NCI-H446 (cell line): ENCODE measurements at regions not wholly inside any gene's neighbourhood (a gene's known extent, or its start where the extent isn't known, plus 50 kb on each side); places are given as distances from the start of the nearest gene placed in this dataset.
"Not testable (repeated sequence)": the region's sequence is repeated elsewhere in the genome, so short reads cannot be mapped to it uniquely, and the experiment has no call there.

Experiments
- DNase-seq, 2 experiments: peaks; one replicate each; lab custom pipeline; 2025; lab: John Stamatoyannopoulos, UW

DNA sequence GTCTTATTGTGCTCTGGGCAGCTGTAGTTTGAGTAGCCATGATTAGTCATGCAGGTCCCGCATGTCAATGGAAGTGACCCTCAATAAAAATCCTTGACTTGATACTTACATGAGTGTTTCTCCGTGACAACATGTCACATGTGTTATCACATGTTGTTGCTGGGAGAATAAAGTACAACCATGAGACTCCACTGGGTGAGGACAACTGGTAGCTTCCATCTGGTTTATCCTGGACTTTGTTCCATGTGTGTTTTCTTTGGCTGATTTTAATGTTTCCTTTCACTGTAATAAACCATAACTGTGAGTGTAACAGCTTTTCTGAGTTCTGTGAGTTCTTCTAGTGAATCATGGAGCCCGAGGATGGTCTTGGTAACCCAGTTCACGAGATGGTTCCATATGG, 63.1 kb upstream of the NDN start:
- DNase-seq: no peak

DNA sequence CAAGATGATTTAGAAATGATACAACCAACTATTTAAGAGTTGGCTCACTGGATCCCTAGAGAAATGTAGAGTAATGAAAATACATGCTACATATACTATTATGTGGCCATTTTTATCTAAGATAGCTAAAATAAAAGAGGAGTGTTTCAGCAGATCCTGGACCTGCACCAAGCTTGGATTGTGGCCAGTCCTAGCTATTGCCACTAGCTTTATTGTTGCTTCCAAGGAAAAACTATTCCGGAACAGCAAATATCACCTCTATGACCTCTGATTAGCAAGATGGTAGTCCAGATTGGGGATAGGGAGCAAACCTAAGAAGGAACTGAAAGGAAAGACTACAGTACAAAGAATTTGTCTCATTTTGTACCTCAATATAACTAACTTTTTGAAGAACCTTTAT, 63.7 kb upstream of the NDN start:
- no peak for DNase-seq

DNA sequence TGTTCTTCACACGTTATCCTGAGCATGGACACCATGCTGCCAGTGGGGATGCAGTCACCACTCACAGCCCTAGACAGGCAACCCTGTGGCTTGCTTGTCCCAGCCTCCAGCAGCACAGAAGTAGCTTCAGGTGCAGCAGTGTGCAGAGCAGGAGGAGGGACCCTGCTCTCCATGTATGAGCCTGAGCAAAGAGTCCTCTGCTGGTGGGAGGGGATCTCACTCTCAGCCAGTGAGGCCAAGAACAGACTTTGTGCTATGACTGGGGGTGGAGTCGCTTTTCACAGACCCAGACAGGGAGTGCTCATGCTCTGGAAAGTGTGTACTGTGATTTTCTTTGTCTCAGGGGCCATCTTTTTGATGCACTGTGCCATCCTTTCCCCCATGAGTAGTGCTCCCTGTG, 66.1 kb upstream of the NDN start:
- DNase-seq: no peak

DNA sequence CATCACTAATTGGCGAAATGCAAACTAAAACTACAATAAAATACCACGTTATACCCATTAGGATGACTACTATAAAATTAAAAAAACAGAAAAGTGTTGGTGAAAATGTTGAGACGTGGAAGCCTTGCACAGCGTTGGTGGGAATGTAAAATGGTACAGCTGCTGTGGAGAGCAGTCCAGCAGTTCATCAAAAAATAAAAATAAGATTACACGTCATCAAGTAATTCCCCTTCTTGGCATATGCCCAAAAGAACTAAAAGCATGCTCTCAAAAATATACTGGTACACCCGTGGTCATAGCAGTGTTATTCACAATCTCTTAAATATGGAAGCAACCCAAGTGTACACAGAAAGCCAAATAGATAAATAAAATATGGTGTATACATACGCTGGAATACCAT, 71.8 kb upstream of the NDN start:
- DNase-seq: no peak

DNA sequence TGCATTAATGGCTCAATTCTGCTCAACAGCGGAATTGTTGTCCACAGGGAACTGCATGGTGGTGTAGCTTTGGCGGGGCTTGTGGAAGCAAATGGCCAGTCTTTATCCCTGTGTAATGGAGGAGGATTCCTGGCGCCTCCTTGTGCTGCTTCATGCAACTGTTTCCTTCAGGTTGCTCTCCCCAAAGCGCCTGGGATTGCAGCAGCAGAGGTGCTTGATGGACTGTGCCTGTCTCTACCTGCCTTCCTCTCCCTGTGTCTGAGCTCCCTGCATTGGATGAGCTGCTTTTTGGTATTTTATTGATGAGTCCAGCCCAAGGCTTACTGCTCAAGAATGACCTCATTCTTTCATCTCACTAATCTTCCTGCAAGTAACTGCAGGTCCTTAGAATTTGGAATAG, 72.9 kb upstream of the NDN start:
- no peak for DNase-seq

DNA sequence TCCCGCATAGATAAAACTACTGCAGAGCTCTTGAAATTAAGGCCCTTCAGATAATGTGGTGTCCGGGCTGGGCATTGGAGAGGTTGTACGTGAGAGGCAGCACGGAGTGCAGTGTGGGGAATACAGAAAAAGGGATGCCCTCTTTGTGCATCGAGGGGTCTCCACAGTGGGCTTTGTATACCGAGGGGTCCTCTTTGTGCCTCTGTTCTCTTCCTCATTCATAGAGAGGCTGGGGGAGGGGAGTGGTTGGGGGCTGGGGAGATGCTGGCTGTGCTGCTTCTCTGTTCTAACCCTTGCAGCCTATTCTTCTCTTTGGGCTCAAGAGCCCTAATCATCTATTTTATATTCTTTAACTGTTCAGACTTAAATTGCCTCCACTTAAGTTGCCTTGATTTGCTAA, 74.3 kb upstream of the NDN start:
- no peak for DNase-seq

DNA sequence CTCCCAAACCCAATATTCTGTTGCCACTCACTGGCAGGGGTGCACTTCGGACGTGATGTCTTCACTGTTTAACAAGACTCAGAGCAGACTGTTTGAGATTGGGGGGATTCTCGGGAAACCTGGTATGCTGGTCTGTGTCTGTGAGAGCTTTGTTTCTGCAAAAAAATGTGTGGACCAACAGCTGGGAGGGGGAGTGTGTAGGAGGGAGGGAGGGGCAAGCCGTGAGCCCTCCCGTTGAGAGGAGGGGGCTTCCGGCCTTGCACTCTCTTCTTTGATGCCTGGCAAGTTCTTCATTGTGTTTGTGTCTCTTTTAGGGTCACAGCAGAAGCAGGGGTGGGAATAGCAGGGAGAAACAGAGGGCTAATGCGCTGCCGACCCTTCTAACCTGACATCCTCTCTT, 74.9 kb upstream of the NDN start:
- no peak for DNase-seq

DNA sequence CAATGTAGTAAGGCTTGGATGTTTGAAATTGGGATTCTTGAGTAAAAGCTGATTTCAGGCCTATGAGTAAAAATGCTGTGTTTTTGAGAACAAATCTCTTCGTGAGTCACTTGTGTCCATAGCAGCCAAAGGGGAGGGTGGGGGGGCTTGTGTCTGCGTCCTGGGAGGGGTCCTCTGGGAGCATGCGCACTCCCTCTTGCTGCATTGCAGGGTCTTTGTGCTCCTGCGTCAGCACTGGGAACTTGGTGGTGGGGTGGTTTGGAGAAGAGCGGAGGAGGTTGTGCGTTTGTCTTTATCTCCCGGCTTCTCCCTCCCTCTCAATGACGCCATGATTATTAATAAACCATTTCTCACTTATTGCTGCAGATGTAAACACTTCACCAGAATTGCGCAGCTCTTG, 75.9 kb upstream of the NDN start:
- no peak for DNase-seq

DNA sequence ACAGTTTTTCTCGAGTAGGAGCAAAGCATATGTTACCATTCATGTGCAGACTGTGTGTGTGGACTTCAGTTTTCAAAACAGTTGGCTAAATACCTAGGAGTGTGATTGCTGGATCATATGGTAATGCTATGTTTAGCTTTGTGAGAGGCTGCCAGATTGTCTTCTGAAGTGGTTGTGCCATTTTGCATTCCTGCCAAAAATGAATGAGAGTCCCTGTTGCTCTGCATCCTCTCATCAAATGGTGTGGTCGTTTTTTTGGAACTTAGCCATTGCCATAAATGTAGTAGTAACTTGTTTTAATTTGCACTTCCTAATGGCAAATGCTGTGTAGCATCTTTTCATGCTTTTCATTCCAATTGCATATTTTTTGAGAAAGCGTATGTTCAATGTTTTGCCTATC, 77.2 kb upstream of the NDN start:
- DNase-seq: peak in 1 of 2 experiments; percentile 2

DNA sequence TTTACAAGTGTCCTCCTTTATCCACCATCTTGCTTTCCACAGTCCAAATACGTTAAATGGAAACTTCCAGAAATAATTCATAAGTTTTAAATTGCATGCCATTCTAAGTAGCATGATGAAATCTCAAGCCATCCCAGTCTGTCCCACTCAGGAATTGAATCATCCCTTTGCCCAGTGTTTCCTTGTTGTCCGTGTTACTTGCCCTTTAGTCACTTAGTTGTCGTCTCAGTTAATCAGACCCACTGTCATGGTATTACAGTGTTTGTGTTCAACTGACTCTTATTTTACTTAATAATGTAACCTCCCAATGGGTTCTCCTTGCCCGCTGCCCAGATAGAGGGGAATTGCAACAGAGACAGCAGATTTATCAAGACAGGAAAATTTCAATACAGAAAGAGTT, 77.6 kb upstream of the NDN start:
- no peak for DNase-seq

DNA sequence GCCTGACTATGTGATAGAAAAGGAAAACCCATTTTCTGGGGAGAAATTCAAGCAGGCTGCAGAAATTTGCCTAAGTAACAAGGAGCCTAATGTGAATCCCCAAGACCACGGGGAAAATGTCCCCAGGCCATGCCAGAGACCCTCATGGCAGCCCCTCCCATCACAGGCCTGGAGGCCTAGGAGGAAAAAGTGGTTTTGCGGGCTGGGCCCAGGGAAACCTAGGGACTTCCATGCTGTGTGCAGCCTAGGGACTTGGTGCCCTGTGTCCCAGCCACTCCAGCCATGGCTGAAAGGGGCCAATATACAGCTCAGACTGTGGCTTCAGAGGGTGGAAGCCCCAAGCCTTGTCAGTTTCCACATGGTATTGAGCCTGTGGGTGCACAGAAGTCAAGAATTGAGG, 79.7 kb upstream of the NDN start:
- DNase-seq: not testable (repeated sequence)

DNA sequence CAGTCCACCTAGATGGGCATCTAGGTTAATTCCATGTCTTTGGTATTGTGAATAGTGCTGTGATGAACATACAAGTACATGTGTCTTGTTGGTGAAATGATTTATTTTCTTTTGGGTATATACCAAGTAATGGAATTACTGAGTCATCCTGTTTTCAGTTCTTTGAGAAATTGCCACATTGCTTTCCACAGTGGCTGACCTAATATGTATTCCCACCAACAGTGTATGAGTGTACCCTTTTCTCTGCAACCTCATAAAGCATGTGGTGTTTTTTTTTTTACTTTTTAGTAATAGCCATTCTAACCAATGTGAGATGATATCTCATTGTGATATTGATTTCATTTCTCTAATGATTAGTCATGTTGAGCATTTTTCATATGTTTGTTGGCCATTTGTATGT, 86.0 kb upstream of the NDN start:
- no peak for DNase-seq

DNA sequence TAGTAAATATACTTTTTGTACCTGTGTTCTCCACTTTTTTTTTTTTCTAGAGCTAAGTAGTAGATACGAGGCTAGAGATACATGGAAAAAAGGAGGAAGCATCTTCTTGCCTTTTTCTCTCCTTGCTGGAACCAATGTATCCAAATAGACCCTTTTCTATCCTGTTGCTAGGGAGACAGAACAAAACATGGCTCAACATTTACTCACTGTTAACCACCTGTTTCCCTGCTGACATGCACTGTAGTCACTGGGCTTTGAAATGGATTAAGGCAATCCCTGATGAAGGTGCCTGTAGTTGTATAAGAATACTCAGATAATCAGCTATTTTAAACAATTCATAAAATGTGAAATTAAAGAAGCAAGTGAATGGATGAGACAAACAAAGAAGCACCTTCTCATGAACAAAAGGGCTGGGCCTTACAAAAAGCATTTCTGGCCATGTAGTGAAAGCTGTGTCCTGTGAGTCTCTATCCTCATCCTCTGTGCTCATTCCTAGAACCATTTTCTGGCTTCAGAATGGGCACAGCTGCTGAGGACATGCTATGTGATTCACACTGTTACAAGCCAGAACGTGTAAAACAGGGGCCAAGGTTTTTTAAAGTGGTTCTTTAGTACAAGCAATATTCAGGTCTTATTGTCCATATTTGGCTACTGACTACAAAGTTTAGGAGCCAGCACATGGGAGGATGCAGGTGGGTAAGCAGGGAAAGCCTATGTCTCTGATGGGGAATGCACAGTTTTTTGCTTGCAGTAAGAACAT, 100.4 kb upstream of the NDN start:
- DNase-seq: no peak

DNA sequence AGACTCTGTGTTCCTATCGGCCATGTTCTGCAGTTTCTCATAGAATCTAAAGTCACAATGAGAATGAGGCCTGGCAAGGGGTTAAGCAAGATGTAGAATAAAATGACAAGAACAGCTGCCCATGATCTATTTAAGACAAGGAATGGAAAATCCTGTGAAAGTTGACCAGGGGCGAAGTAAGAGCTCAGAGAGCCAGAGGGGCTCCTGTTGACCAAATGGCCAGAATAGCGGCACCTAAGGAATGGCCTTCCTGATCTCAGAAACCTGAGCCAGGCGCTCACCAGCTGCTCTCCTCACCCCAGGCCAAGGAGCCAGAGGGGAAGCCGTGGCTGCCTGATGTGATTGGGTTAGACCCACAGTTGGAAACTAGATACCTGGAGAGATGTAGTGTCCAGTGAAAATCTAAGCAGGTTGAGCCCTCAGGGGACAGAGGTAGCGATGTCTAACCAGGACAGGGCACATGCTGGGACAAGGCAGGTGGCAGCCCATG, 106.1 kb upstream of the NDN start:
- no peak for DNase-seq

DNA sequence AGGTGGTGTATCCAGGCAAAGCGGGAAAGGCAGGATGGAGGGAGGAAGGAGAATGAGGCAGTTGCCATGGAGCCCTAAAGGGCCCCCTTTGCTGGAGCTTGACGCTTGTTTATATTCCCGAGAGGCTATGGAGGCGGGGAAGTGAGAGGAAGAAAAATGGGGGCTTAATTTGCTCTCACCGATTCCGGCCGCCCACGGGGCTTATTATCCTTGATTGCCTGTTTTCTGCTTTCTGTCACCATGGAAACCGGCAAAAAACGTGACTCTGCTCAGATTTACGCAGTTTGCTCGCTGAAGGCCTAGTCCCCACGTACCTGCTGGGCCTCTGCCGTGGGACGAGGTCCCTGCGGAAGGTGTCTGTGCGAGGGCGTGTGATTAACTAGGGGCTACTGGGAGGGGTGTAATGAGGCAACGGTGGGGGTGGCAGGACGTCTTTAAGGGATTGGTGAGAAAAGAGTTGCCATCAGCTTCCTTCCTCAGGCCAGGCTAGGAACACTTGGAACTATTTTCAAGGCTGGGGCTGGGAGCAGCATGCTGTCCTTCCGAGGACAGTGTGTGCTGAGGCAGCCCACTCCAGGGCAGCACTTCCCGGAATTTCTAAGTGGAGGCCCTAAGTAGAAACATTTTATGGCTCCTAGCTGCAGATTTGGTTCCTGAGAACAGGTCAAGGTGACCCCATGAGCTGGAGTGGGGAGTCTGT, 110.8 kb upstream of the NDN start:
- DNase-seq: no peak

DNA sequence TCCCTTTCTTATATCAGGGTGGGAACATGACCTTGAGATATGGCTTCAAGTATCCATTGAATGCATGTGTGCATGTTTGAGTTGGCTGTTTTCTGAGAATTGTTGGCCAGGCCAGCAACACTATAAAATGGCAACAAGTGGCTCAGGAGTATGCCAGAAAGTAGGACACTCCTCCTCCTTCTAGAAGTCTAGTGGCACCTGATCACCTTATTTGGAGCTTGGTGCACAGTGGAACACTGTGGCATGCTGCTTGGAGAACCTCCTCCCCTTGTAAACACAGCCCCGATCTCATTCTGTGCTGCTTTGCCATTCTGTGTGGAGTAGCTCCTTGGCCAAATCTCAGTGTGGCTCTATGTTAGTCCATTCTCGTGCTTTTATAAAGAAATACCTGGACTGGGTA, 114.8 kb upstream of the NDN start:
- no peak for DNase-seq

DNA sequence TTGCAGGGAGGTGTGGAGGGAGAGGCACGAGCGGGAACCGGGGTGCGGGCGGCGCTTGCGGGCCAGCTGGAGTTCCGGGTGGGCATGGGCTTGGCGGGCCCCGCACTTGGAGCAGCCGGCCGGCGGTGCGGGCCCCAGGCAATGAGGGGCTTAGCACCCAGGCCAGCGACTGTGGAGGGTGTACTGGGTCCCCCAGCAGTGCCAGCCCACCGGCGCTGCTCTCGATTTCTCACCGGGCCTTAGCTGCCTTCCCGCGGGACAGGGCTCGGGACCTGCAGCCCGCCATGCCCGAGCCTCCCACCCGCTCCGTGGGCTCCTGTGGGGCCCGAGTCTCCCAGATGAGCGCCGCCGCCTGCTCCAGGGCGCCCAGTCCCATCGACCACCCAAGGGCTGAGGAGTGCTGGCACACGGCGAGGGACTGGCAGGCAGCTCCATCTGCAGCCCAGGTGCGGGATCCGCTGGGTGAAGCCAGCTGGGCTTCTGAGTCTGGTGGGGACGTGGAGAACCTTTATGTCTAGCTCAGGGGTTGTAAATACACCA, 115.9 kb upstream of the NDN start:
- not testable (repeated sequence) for DNase-seq

DNA sequence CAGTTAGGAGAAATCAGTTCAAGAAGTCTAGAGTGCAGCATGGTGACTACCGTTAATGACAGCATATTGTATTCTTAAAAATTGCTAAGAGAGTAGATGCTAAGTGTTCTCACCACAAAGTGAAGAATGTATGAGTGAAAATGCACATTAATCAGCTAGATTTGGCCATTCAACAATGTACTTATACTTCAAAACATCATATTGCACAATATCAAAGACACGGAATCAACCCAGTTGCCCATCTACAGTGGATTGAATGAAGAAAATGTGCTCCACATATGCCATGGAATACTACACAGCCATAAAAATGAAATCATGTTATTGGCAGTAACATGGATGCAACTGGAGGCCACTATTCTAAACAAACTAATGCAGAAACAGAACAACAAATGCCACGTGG, 119.9 kb upstream of the NDN start:
- no peak for DNase-seq

DNA sequence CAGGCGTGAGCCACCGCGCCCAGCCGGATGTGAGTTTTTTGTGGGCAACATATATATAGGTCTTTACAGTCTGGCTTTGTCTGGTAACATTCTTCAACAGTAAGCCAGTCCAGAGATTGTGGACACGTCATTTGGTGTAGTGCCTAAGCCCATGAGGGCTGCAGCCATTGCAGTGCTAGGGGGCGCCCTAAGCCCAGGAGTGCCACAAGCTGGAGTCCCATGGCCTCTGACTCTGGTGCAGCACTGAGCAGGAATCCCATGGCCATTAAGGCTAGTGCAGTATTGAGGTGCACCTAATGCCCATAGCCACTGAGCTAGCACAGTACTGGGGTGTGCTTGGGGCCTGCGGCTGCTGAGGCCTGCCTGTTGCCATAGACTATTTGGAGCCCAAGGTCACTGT, 136.4 kb upstream of the NDN start:
- DNase-seq: no peak

DNA sequence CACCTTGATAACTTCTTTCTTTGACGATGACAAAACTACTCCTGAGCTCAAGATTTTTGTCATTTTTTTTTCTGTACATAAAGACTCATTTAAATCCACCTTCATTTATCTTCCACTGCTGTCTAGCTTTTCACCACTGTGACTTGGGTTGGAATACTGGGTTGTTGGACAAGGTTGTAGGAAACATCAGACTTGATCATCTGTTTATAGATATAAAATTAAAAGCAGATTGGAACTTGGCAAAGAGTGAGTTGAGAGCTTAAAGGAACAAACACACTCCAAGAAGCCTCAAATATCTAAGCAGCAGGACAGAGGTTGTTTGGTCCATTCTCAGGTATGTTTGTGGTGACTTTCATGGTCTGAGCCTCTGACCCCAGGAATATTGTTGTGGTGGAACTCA, 141.7 kb upstream of the NDN start:
- DNase-seq: no peak

DNA sequence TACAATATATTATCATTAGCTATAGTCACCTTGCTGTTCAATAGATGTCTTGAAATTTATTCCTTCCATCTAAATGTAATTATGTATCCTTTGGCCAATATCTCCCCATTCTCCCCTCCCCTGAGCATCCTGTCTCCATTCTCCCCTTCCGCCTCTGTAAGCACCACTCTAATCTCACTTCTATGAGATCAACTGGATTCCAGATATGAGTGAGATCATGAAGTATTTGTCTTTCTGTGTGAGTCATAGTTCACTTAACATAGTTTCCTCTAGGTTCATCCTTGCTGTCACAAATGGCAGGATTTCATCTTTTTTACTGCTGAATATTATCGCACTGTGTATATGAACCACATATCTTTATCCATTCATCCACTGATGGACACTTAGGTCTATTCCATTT, 148.8 kb upstream of the NDN start:
- DNase-seq: no peak

DNA sequence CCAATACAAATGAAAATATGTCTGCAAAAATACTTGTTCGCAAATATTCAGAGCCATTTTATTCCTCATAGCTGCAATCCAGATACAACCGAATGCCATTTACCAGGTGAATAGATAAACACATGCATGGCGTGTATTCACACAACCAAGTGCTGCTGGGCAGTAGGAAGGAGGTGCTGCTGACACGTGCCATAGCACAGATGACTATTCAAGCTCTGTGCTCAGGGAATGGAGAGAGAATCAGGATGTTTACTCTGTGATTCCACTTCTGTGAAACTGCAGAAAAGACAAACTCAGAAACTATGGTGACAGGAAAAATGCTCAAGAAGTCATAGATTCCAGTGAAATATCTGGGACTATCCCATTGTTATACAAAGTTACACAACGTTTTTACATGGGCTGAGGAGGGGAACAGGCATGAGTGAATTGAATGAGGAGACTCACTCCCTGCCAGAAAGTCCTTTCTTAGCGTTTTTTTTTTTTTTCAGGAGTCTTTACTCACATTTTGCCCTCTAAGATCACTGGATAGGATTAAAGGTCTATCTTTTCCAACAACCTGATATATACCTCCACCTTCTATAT, 152.9 kb upstream of the NDN start:
- DNase-seq: no peak

DNA sequence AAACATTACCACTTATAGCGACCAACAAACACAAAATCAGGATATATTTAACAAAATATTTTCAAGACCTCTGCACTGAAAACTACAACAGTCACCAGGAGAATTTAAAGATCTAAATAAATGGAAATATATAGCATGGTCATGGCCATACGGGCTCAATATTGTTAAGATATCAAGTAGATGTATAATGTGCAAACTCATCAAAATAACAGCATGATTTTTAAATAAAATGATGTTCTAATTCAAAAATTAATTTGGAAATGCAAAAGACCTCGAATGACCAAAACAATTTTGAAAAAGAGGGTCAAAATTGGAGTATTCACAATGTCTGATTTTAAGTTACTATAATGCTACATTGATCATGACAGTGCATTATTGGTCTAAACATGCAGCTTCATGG, 159.1 kb upstream of the NDN start:
- no peak for DNase-seq
